ENCODE measurements at regions not wholly inside any gene's neighbourhood (a gene's known extent, or its start where the extent isn't known, plus 50 kb on each side); places are given as distances from the start of the nearest gene placed in this dataset.
A peak's percentile ranks its signal among the peaks of the same experiment; 100 is the strongest.

GRCh38 chr4:188511431-188511830 is 372.2 kb downstream of the TRIML1 start:
- H3K36me3 ChIP-seq (ENCODE audit: control insufficient read depth, insufficient read depth, low read length), result no peaks in the 10 kb centered on the region
- no peak overlapping the region for H3K27ac ChIP-seq (ENCODE audit: low read length)
- H3K4me1 ChIP-seq (ENCODE audit: control insufficient read depth, insufficient read depth, low read length), result no peaks in the 10 kb centered on the region
- H3K9me3 ChIP-seq (ENCODE audit: control insufficient read depth, low read depth, low read length), result no peaks in the 10 kb centered on the region
- no peaks in the 10 kb centered on the region for H3K27me3 ChIP-seq (ENCODE audit: control insufficient read depth, insufficient read depth, low read length)
- DNase-seq, result no peak
- no peak overlapping the region for H3K4me3 ChIP-seq (ENCODE audit: low read length)

GRCh38 chr4:188532751-188533150 is 393.5 kb downstream of the TRIML1 start:
- H3K4me3 ChIP-seq (ENCODE audit: low read length), result no peak overlapping the region
- H3K36me3 ChIP-seq (ENCODE audit: control insufficient read depth, insufficient read depth, low read length), result no peaks in the 10 kb centered on the region
- DNase-seq, result no peak
- 60% methylated on average over 1 of the region's 10 CpGs for WGBS (ENCODE audit: insufficient coverage, low lambda C conversion rate)
- H3K4me1 ChIP-seq (ENCODE audit: control insufficient read depth, insufficient read depth, low read length), result no peaks in the 10 kb centered on the region
- H3K27ac ChIP-seq (ENCODE audit: low read length), result no peak overlapping the region
- no peaks in the 10 kb centered on the region for H3K27me3 ChIP-seq (ENCODE audit: control insufficient read depth, insufficient read depth, low read length)
- H3K9me3 ChIP-seq (ENCODE audit: control insufficient read depth, low read depth, low read length), result no peaks in the 10 kb centered on the region

DNA sequence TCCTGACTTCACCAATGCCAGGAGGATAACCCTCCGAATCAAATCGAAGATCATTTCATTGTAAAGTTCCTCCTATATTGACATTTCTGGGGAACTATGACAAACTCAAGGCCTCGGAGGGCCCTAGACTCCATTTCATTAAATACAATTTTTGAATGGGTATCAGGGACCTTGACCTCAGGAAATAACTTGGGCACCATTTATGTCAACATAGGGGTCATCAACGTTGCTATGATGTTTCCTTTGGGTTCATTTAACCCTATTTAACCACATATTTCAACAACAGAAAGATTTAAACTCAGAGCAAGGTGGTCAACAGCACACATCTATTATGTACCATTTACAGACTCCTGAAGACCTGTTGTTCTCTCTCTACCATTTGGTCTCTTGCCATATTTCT is 395.1 kb downstream of the TRIML1 start:
- no peak overlapping the region for H3K27ac ChIP-seq (ENCODE audit: low read length)
- DNase-seq, result no peak
- H3K4me1 ChIP-seq (ENCODE audit: control insufficient read depth, insufficient read depth, low read length), result no peaks in the 10 kb centered on the region
- peaks cover 6% of the 10 kb centered on the region for H3K9me3 ChIP-seq (ENCODE audit: control insufficient read depth, low read depth, low read length)
- H3K27me3 ChIP-seq (ENCODE audit: control insufficient read depth, insufficient read depth, low read length), result no peaks in the 10 kb centered on the region
- no peaks in the 10 kb centered on the region for H3K36me3 ChIP-seq (ENCODE audit: control insufficient read depth, insufficient read depth, low read length)
- no peak overlapping the region for H3K4me3 ChIP-seq (ENCODE audit: low read length)
- 100% methylated on average over 1 of the region's 4 CpGs for WGBS (ENCODE audit: insufficient coverage, low lambda C conversion rate)

- H3K27ac ChIP-seq (ENCODE audit: low read length), result no peak overlapping the region
- no peak overlapping the region for H3K4me3 ChIP-seq (ENCODE audit: low read length)
- H3K36me3 ChIP-seq (ENCODE audit: control insufficient read depth, insufficient read depth, low read length), result no peaks in the 10 kb centered on the region
- peak; percentile 53 to 82 for DNase-seq
- H3K4me1 ChIP-seq (ENCODE audit: control insufficient read depth, insufficient read depth, low read length), result no peaks in the 10 kb centered on the region
- peaks cover 6% of the 10 kb centered on the region for H3K9me3 ChIP-seq (ENCODE audit: control insufficient read depth, low read depth, low read length)
- no CpG with 5 or more reads among the region's 6 CpGs for WGBS (ENCODE audit: insufficient coverage, low lambda C conversion rate)
- no peaks in the 10 kb centered on the region for H3K27me3 ChIP-seq (ENCODE audit: control insufficient read depth, insufficient read depth, low read length)
Observed at GRCh38 chr4:188534917-188535316, 395.7 kb downstream of the TRIML1 start.

DNA sequence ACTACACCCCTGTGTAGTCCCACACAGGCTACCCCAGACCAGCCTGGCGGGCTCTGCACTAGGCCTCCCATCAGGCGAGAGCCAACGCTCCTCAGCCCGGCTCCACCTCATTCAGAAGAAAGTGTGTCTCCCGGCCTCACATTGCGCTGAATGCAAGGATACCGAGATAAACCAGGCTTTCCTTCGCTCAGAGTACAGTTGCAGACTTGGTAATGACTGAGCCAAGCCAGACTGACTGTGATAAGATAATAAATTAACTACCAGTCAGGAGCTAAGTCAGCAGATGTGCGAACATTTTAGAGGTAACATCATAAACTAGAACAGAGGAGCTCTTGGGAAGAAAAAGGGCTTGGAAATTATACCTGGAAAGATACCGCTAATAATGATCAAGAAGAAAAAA is 397.6 kb downstream of the TRIML1 start:
- Histone ChIP-seq H3K27ac (ENCODE audit: low read length) (no peak overlapping the region), H3K4me1 (ENCODE audit: control insufficient read depth, insufficient read depth, low read length) (no peaks in the 10 kb centered on the region), H3K9me3 (ENCODE audit: control insufficient read depth, low read depth, low read length) (peaks cover 6% of the 10 kb centered on the region), H3K27me3 (ENCODE audit: control insufficient read depth, insufficient read depth, low read length) (no peaks in the 10 kb centered on the region), H3K36me3 (ENCODE audit: control insufficient read depth, insufficient read depth, low read length) (no peaks in the 10 kb centered on the region), H3K4me3 (ENCODE audit: low read length) (no peak overlapping the region)
- no CpG with 5 or more reads among the region's 10 CpGs for WGBS (ENCODE audit: insufficient coverage, low lambda C conversion rate)
- peak; percentile 74 to 87 for DNase-seq

GRCh38 chr4:188550296-188550695 is 411.1 kb downstream of the TRIML1 start:
- no peak overlapping the region for H3K4me3 ChIP-seq (ENCODE audit: low read length)
- DNase-seq, result no peak
- no peaks in the 10 kb centered on the region for H3K4me1 ChIP-seq (ENCODE audit: control insufficient read depth, insufficient read depth, low read length)
- no CpG with 5 or more reads among the region's 10 CpGs for WGBS (ENCODE audit: insufficient coverage, low lambda C conversion rate)
- H3K27ac ChIP-seq (ENCODE audit: low read length), result no peak overlapping the region
- H3K9me3 ChIP-seq (ENCODE audit: control insufficient read depth, low read depth, low read length), result no peaks in the 10 kb centered on the region
- H3K36me3 ChIP-seq (ENCODE audit: control insufficient read depth, insufficient read depth, low read length), result no peaks in the 10 kb centered on the region
- H3K27me3 ChIP-seq (ENCODE audit: control insufficient read depth, insufficient read depth, low read length), result no peaks in the 10 kb centered on the region

DNA sequence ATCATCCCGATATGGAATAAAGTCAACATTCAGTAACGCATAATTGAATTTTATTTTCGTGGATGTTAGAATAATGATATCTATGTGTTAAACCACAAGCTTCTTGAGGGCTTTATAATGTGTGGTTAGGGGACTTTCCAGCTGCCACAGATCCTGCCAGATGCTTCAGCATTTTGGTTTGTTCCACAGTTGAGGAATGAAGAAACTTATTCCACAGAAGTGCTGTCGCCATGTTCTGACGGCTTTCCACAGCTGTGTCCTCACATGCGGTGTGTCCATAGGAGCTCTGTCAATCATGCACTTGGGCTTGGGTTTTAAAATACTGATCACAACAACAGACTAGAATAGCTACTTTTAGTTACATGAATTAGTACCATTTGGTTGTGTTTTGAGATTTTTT is 411.9 kb downstream of the TRIML1 start:
- Histone ChIP-seq H3K36me3 (ENCODE audit: control insufficient read depth, insufficient read depth, low read length) (no peaks in the 10 kb centered on the region), H3K27me3 (ENCODE audit: control insufficient read depth, insufficient read depth, low read length) (no peaks in the 10 kb centered on the region), H3K27ac (ENCODE audit: low read length) (no peak overlapping the region), H3K9me3 (ENCODE audit: control insufficient read depth, low read depth, low read length) (no peaks in the 10 kb centered on the region), H3K4me3 (ENCODE audit: low read length) (no peak overlapping the region), H3K4me1 (ENCODE audit: control insufficient read depth, insufficient read depth, low read length) (no peaks in the 10 kb centered on the region)
- DNase-seq, result no peak
- 90% methylated on average over 3 of the region's 6 CpGs for WGBS (ENCODE audit: insufficient coverage, low lambda C conversion rate)

DNA sequence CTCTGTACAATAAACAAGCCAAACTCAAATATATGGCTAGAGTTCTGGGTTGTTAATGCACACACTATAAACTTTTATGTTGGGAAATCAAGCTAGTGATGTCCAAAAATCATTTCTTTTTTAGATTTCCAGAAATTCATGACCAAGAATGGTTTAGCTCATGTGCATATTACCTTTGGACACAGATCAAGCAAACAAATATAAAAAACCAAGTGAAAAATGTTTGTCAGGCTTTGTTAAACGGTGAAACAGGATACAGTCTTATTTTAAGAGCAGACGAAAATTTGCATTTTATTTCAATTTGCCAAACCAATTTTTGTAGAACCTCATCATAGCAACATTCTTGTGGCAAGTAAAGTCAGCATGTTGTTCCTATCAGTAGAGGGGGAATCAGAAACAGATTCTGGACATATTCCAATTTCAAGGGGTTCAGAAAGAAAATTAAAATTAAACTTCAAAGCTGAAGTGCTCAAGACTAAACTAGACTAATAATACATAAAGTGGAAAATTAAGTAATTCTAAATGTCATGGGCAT is 413.6 kb downstream of the TRIML1 start:
- Histone ChIP-seq H3K27me3 (ENCODE audit: control insufficient read depth, insufficient read depth, low read length) (no peaks in the 10 kb centered on the region), H3K9me3 (ENCODE audit: control insufficient read depth, low read depth, low read length) (no peaks in the 10 kb centered on the region)

GRCh38 chr4:188554413-188554812 is 415.2 kb downstream of the TRIML1 start:
- Histone ChIP-seq H3K27me3 (ENCODE audit: control insufficient read depth, insufficient read depth, low read length) (no peaks in the 10 kb centered on the region), H3K36me3 (ENCODE audit: control insufficient read depth, insufficient read depth, low read length) (no peaks in the 10 kb centered on the region), H3K4me3 (ENCODE audit: low read length) (no peak overlapping the region), H3K27ac (ENCODE audit: low read length) (no peak overlapping the region), H3K9me3 (ENCODE audit: control insufficient read depth, low read depth, low read length) (no peaks in the 10 kb centered on the region), H3K4me1 (ENCODE audit: control insufficient read depth, insufficient read depth, low read length) (no peaks in the 10 kb centered on the region)
- 40% methylated on average over 1 of the region's 4 CpGs for WGBS (ENCODE audit: insufficient coverage, low lambda C conversion rate)
- DNase-seq, result no peak

More for the DNA sequence above, 413.6 kb downstream of the TRIML1 start:
- Histone ChIP-seq H3K4me1 (ENCODE audit: control insufficient read depth, insufficient read depth, low read length) (no peaks in the 10 kb centered on the region), H3K27ac (ENCODE audit: low read length) (no peak overlapping the region), H3K4me3 (ENCODE audit: low read length) (no peak overlapping the region), H3K36me3 (ENCODE audit: control insufficient read depth, insufficient read depth, low read length) (no peaks in the 10 kb centered on the region)
- no peak for DNase-seq
- WGBS (ENCODE audit: insufficient coverage, low lambda C conversion rate), result 93% methylated on average over 2 of the region's 2 CpGs

GRCh38 chr4:188573104-188573503 is 433.9 kb downstream of the TRIML1 start:
- WGBS (ENCODE audit: insufficient coverage, low lambda C conversion rate), result no CpG with 5 or more reads among the region's 3 CpGs
- DNase-seq, result no peak
- Histone ChIP-seq H3K27me3 (ENCODE audit: control insufficient read depth, insufficient read depth, low read length) (no peaks in the 10 kb centered on the region), H3K36me3 (ENCODE audit: control insufficient read depth, insufficient read depth, low read length) (no peaks in the 10 kb centered on the region), H3K4me3 (ENCODE audit: low read length) (no peak overlapping the region), H3K9me3 (ENCODE audit: control insufficient read depth, low read depth, low read length) (no peaks in the 10 kb centered on the region), H3K4me1 (ENCODE audit: control insufficient read depth, insufficient read depth, low read length) (no peaks in the 10 kb centered on the region), H3K27ac (ENCODE audit: low read length) (no peak overlapping the region)

DNA sequence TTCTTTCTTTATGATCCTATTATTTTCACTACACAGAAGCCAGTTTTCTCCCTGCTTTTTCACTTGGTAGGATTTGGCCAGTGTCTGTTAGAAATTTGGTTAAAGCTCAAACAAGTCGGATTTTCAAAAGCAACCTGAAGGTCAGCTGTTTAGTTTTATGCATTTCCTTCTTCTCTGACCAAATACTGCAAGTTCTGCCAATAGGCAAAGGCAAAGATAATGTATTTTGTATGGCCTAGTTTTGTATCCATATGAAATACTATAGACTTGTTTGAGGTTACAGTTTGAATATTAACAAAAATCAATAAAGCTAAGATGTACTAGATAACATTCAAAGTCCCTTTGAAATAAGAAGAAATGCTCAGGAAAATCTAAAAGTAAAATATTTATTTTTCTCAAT is 439.4 kb downstream of the TRIML1 start:
- H3K4me3 ChIP-seq (ENCODE audit: low read length), result no peak overlapping the region
- H3K4me1 ChIP-seq (ENCODE audit: control insufficient read depth, insufficient read depth, low read length), result no peaks in the 10 kb centered on the region
- 0% methylated on average over 1 of the region's 1 CpG for WGBS (ENCODE audit: insufficient coverage, low lambda C conversion rate)
- no peaks in the 10 kb centered on the region for H3K9me3 ChIP-seq (ENCODE audit: control insufficient read depth, low read depth, low read length)
- H3K27ac ChIP-seq (ENCODE audit: low read length), result no peak overlapping the region
- no peaks in the 10 kb centered on the region for H3K27me3 ChIP-seq (ENCODE audit: control insufficient read depth, insufficient read depth, low read length)
- DNase-seq, result no peak
- H3K36me3 ChIP-seq (ENCODE audit: control insufficient read depth, insufficient read depth, low read length), result no peaks in the 10 kb centered on the region
